Left lung (tissue), 4 donors: ENCODE measurements at regions not wholly inside any gene's neighbourhood (a gene's known extent, or its start where the extent isn't known, plus 50 kb on each side); places are given as distances from the start of the nearest gene placed in this dataset.

Source experiments
- ATAC-seq: fragments of 200-7000 bp; cut with Tn5 transposase; one replicate; pipeline ENCODE4 v1.9.1; 2020; ENCODE audit warnings: moderate library complexity
- DNase-seq, 4 donors: peaks; one replicate each; pipeline ENCODE4 v3.0.0-alpha.2; 2013 to 2020
- H3K27ac ChIP-seq, 2 donors: fragments of 200-600 bp; sonication (generic) in 1 of 2; one replicate each; pipeline versions ENCODE4 v1.5.0 to v1.8.0; 2020 to 2021
- H3K27me3 ChIP-seq, 2 donors: fragments of 200-600 bp; sonication (generic) in 1 of 2; one replicate each; pipeline versions ENCODE4 v1.5.0 to v1.8.0; 2020 to 2021
- H3K36me3 ChIP-seq, 2 donors: fragments of 200-600 bp; sonication (generic) in 1 of 2; one replicate each; pipeline versions ENCODE4 v1.5.0 to v1.8.0; 2020 to 2021
- H3K4me1 ChIP-seq, 2 donors: fragments of 200-600 bp; one replicate each; pipeline ENCODE4 v1.8.0; 2021
- H3K4me3 ChIP-seq, 2 donors: fragments of 200-600 bp; sonication (generic) in 1 of 2; one replicate each; pipeline versions ENCODE4 v1.5.0 to v1.8.0; 2020 to 2021; ENCODE audit warnings: mild to moderate bottlenecking in 1 of 2
- H3K9me3 ChIP-seq, 2 donors: fragments of 200-600 bp; sonication (generic) in 1 of 2; one replicate each; pipeline versions ENCODE4 v1.5.0 to v1.8.0; 2020 to 2021
- CTCF ChIP-seq, 2 donors: fragments of 200-600 bp; sonication (generic) in 1 of 2; IDR thresholded peaks; one replicate each; pipeline versions ENCODE4 v1.5.0 to v1.8.0; 2021; ENCODE audit warnings: antibody characterized with exemption in 2 of 2
- intact Hi-C, 2 donors: fragments of 100-400 bp; cut with DNase I; formaldehyde crosslinking; loops; one replicate each; pipeline versions ENCODE4 v1.11.2 to v1.14.2; 2022
- donor health status: DM: no; HTN: yes; CAD: no.
- donor health status: DM: no; HTN: no; CAD: no.

GRCh38 chr4:108529984-108530905, 90.1 kb upstream of the RPL34 start:
- DNase-seq (no peak), ATAC-seq (no peak)
- TF ChIP-seq CTCF (IDR thresholded peaks at IDR 0.05) = no peak
- intact Hi-C loops = no loop called here
- no peaks in the 10 kb centered on the region for H3K9me3 ChIP-seq
- H3K4me1 ChIP-seq = no peaks in the 10 kb centered on the region
- H3K36me3 ChIP-seq = no peaks in the 10 kb centered on the region
- peak overlapping the region in 1 of 2 donors; percentile 21 for H3K27ac ChIP-seq
- no peaks in the 10 kb centered on the region for H3K27me3 ChIP-seq
- H3K4me3 ChIP-seq = no peak overlapping the region

DNA sequence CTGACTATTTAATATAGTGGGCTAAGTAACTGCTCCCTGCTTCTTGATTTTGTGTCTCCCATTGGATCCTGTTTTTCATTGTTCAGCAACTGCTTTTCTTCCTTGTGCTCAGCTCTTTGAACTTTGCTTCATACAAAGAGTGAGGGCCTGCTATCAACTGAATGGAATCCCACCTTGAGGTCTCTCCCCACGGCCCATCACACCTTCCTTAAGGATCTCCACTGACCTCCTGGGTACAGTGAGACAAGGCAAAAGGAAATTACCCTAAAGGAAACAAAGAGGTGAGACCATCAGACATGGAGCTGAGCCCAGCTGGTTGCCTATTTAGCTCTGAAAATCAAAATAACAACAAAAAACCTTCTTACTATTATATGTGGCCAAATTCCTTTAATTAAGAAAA, 91.3 kb upstream of the RPL34 start:
- ATAC-seq = no peak
- no peak for TF ChIP-seq CTCF (IDR thresholded peaks at IDR 0.05)
- Histone ChIP-seq H3K9me3 (no peaks in the 10 kb centered on the region), H3K4me1 (no peaks in the 10 kb centered on the region), H3K27me3 (no peaks in the 10 kb centered on the region), H3K4me3 (no peak overlapping the region), H3K27ac (no peak overlapping the region), H3K36me3 (no peaks in the 10 kb centered on the region)
- intact Hi-C loops = no loop called here
- DNase-seq = no peak

- ATAC-seq (no peak), DNase-seq (no peak)
- no peaks in the 10 kb centered on the region for H3K36me3 ChIP-seq
- H3K4me1 ChIP-seq = no peaks in the 10 kb centered on the region
- intact Hi-C loops = no loop called here
- no peak overlapping the region for H3K27ac ChIP-seq
- no peak for TF ChIP-seq CTCF (IDR thresholded peaks at IDR 0.05)
- no peak overlapping the region for H3K4me3 ChIP-seq
- H3K27me3 ChIP-seq = no peaks in the 10 kb centered on the region
- H3K9me3 ChIP-seq = no peaks in the 10 kb centered on the region
These were observed 92.7 kb upstream of the RPL34 start for GRCh38 chr4:108527723-108528122.

GRCh38 chr4:108520807-108521206, 99.6 kb upstream of the RPL34 start:
- H3K9me3 ChIP-seq = no peaks in the 10 kb centered on the region
- H3K27me3 ChIP-seq = no peaks in the 10 kb centered on the region
- intact Hi-C loops = no loop called here
- peaks cover 0 to 4% of the 10 kb centered on the region in 2 donors for H3K4me1 ChIP-seq
- DNase-seq = no peak
- no peak for ATAC-seq
- TF ChIP-seq CTCF (IDR thresholded peaks at IDR 0.05) = no peak
- H3K27ac ChIP-seq = no peak overlapping the region
- no peaks in the 10 kb centered on the region for H3K36me3 ChIP-seq
- H3K4me3 ChIP-seq = no peak overlapping the region

GRCh38 chr4:108519911-108520601, 100.3 kb upstream of the RPL34 start:
- DNase-seq (no peak), ATAC-seq (no peak)
- TF ChIP-seq CTCF (IDR thresholded peaks at IDR 0.05) = no peak
- intact Hi-C loops = no loop called here
- H3K27me3 ChIP-seq = no peaks in the 10 kb centered on the region
- H3K4me3 ChIP-seq = no peak overlapping the region
- no peak overlapping the region for H3K27ac ChIP-seq
- H3K4me1 ChIP-seq = peaks cover 0 to 4% of the 10 kb centered on the region in 2 donors
- no peaks in the 10 kb centered on the region for H3K36me3 ChIP-seq
- no peaks in the 10 kb centered on the region for H3K9me3 ChIP-seq
